SU-DHL-6 (cell line): ENCODE measurements at regions not wholly inside any gene's neighbourhood (a gene's known extent, or its start where the extent isn't known, plus 50 kb on each side); places are given as distances from the start of the nearest gene placed in this dataset.

Experiments used
- CTCF ChIP-seq: fragments of 200-600 bp; sonication (generic); IDR thresholded peaks from one replicate; pipeline ENCODE4 v1.5.1; 2017; ENCODE audit warnings: antibody characterized with exemption, mild to moderate bottlenecking, low read length, moderate library complexity; ENCODE audit not compliant: insufficient read depth, poor library complexity, severe bottlenecking
- EZH2phosphoT487 ChIP-seq: fragments of 200-600 bp; sonication (generic), shearing (Covaris generic); conservative IDR thresholded peaks from 2 replicates; pipeline ENCODE4 v1.6.1; 2018; ENCODE audit warnings: mild to moderate bottlenecking, antibody characterized with exemption, low read length, moderate library complexity, mixed read lengths

- TF ChIP-seq CTCF (no peak), EZH2phosphoT487 (no peak)
These were observed 395.0 kb upstream of the DUSP10 start for GRCh38 chr1:222136869-222137268.
